GM21447 (cell line): ENCODE measurements at regions not wholly inside any gene's neighbourhood (a gene's known extent, or its start where the extent isn't known, plus 50 kb on each side); places are given as distances from the start of the nearest gene placed in this dataset.

Experiments used
- ATAC-seq: cut with Tn5 transposase; IDR thresholded peaks from one replicate; pipeline ENCODE4 v1.9.1; 2021; ENCODE audit not compliant: unreplicated experiment

GRCh38 chr5:92470770-92471169 lies 1087.7 kb upstream of the ARRDC3 start:
- no peak for ATAC-seq

- ATAC-seq, result no peak
Observed at GRCh38 chr5:92468295-92468694, 1085.2 kb upstream of the ARRDC3 start.

GRCh38 chr5:92467695-92468094 lies 1084.6 kb upstream of the ARRDC3 start:
- no peak for ATAC-seq

GRCh38 chr5:92460505-92460904 lies 1077.4 kb upstream of the ARRDC3 start:
- no peak for ATAC-seq

GRCh38 chr5:92459654-92460053 lies 1076.5 kb upstream of the ARRDC3 start:
- no peak for ATAC-seq

GRCh38 chr5:92455011-92455410 lies 1071.9 kb upstream of the ARRDC3 start:
- peak; percentile 92 for ATAC-seq

- ATAC-seq, result no peak
Observed at GRCh38 chr5:92444888-92445287, 1061.8 kb upstream of the ARRDC3 start.

- ATAC-seq, result no peak
Observed at GRCh38 chr5:92435781-92436180, 1052.7 kb upstream of the ARRDC3 start.

GRCh38 chr5:92429646-92430045 lies 1046.5 kb upstream of the ARRDC3 start:
- ATAC-seq, result no peak

GRCh38 chr5:92428415-92428814 lies 1045.3 kb upstream of the ARRDC3 start:
- ATAC-seq, result no peak

- no peak for ATAC-seq
Observed at GRCh38 chr5:92424785-92425426, 1041.8 kb upstream of the ARRDC3 start.

GRCh38 chr5:92421942-92422341 lies 1038.8 kb upstream of the ARRDC3 start:
- no peak for ATAC-seq

GRCh38 chr5:92421196-92421595 lies 1038.1 kb upstream of the ARRDC3 start:
- no peak for ATAC-seq

GRCh38 chr5:92419261-92419660 lies 1036.1 kb upstream of the ARRDC3 start:
- ATAC-seq, result no peak

- ATAC-seq, result no peak
Observed at GRCh38 chr5:92418341-92418740, 1035.2 kb upstream of the ARRDC3 start.

- no peak for ATAC-seq
Observed at GRCh38 chr5:92409134-92409533, 1026.0 kb upstream of the ARRDC3 start.

- ATAC-seq, result no peak
Observed at GRCh38 chr5:92402956-92403702, 1020.0 kb upstream of the ARRDC3 start.

- ATAC-seq, result no peak
Observed at GRCh38 chr5:92402045-92402444, 1018.9 kb upstream of the ARRDC3 start.

- ATAC-seq, result no peak
Observed at GRCh38 chr5:92401492-92401891, 1018.4 kb upstream of the ARRDC3 start.

GRCh38 chr5:92394936-92395335 lies 1011.8 kb upstream of the ARRDC3 start:
- ATAC-seq, result no peak

- ATAC-seq, result no peak
Observed at GRCh38 chr5:92390657-92391056, 1007.5 kb upstream of the ARRDC3 start.

GRCh38 chr5:92380069-92380770 lies 997.1 kb upstream of the ARRDC3 start:
- ATAC-seq, result no peak
